ENCODE measurements at regions not wholly inside any gene's neighbourhood (a gene's known extent, or its start where the extent isn't known, plus 50 kb on each side); places are given as distances from the start of the nearest gene placed in this dataset.
"Not testable (repeated sequence)": the region's sequence is repeated elsewhere in the genome, so short reads cannot be mapped to it uniquely, and the experiment has no call there.

GRCh38 chr12:90499795-90500194 lies 455.2 kb downstream of the CCER1 start:
- no peak for DNase-seq

- no peak for DNase-seq
Observed at GRCh38 chr12:90497923-90498545, 456.9 kb downstream of the CCER1 start.

GRCh38 chr12:90490355-90490754 lies 464.6 kb downstream of the CCER1 start:
- DNase-seq: no peak

- DNase-seq: no peak
Observed at GRCh38 chr12:90489141-90489540, 465.8 kb downstream of the CCER1 start.

DNA sequence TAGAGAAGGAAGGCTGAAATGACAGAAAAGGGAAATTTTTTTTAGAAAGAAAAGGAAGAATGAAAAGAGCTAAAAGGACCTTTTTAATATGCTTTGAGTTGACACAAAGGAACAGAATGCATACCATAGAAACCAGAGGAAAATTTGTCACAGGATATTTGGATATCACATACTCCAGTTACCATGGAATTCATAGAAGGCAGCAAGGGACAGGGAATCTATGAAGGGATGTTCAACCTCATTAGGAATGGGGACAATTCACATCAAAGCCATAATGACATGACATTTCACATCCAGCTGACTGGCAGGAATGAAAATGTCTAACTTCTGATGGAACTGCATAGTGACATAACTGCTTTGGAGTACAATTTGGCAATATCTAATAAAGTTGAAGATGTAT lies 469.4 kb downstream of the CCER1 start:
- DNase-seq: no peak

DNA sequence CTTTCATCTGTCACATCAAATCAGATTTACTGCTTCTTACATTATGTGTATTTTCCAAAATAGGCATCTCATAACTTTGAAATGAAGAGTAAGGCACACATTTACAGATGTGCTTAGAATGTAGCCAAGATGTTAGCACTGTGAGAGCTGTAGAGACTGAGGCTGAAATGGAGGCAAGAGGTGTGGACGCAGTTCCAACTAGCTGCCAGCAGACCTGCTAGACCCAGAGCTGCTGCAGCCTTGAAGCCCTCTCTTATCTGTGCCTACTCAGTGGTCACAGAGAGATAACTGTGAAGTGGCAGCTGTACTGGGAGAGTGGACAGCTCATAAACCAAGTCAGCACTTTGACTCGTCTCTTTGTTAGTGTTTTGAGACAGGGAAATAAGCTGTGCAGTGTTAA lies 470.9 kb downstream of the CCER1 start:
- no peak for DNase-seq

DNA sequence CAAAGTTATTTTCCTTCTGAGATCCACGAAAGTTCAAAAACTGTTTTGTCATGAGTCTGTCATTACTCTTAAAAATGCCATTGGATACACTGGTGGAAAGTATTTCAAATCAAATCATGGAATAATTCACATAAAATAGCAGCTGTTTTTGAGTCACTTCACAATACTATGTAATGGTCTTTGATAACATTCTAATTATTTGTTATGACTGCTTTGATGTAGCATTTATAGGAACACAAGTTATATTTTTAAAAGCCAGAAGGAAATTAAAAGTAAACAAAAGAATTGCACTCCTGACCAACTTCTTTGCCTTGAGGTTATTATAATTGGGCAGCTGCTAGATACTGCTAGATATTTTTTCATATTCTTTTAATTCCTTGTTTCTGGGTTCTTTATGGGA lies 473.2 kb downstream of the CCER1 start:
- no peak for DNase-seq

GRCh38 chr12:90479237-90479636 lies 475.7 kb downstream of the CCER1 start:
- DNase-seq: no peak

GRCh38 chr12:90473831-90474230 lies 481.1 kb downstream of the CCER1 start:
- no peak for DNase-seq

DNA sequence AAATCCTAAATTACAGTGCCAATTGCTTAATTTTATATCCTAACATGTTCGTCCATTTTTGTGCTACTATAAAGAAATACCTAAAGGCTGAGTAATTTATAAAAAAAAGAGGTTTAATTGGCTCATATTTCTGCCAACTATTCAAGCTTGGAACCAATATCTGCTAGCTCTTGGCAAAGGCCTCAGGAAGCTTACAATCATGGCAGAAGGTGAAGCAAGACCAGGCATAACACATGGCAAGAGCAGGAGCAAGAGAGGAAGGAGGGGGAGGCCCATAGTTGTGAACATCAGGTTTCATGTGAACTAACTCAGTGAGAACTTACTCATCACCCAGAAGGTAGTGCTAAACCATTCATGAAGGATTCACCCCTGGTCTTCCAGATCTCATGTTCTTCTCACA lies 494.3 kb downstream of the CCER1 start:
- no peak for DNase-seq

DNA sequence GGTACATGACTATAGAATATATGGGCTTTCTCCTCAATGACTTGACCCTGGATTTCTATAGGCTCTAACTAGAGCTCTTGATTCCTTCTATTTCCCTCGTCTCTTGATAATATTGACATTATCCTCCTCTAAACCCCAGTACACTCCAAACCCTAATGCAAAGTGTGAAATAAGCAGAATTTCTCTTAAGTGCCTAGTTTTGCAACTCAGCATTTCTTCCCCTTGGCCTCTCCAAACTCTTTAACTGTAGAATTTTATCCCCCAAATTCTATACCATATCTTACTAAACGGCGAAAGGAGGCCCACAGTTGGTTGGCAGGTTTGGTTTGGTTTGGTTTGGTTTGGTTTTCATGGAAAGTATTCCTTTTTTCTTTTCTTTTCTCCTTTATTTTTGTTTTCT lies 498.7 kb downstream of the CCER1 start:
- DNase-seq: no peak

DNA sequence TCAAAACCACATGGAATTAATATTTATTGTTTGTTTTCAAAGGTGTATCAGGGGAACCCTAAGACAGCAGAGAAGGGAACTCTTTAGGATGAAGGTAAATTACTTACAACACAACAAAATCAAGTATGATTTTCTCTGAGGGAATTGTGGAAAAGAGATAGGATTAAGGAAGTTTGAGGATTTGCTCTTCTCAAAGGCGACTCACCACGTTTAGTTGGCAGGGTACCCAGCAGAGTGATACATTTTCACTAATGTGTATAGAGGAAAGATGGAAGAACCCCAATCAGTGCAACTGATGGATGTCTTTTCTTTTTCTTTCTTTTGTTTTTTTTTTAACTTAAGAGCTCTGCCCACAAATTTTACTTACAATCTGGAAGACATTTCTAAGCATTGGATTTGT lies 499.2 kb downstream of the CCER1 start:
- no peak for DNase-seq

GRCh38 chr12:90449611-90450010 lies 505.4 kb downstream of the CCER1 start:
- no peak for DNase-seq

DNA sequence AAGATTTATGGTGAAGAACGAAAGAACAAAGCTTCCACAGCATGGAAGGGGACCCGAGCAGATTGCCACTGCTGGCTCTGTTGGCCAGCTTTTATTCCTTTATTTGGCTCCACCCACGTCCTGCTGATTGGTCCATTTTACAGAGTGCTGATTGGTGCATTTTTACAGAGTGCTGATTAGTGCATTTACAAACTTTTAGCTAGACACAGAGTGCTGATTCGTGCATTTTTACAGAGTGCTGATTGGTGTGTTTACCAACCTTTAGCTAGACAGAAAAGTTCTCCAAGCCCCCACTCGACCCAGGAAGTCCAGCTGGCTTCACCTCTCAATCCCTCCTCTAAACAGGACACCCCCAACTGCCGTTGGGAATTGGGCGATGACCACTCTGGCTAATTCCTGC lies 511.5 kb downstream of the CCER1 start:
- not testable (repeated sequence) for DNase-seq

DNA sequence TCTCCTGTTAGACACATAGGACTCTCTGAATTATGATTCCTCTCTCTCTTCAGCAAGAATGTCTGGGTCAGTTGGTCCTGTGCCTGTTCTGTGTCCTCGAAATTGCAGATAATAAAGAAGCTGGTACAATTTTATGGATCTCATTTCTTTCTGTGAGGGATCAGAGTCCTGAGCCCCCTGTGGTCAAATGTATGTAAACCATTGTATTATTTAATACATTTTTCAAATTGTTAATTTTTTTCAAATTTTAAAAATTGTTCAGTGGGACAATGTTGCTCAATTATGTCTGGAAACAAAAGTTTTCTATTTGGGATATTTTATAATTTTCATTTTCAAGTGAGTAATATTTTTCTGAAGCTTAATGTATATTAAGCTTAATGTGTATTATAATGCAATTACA lies 513.5 kb downstream of the CCER1 start:
- DNase-seq: no peak

DNA sequence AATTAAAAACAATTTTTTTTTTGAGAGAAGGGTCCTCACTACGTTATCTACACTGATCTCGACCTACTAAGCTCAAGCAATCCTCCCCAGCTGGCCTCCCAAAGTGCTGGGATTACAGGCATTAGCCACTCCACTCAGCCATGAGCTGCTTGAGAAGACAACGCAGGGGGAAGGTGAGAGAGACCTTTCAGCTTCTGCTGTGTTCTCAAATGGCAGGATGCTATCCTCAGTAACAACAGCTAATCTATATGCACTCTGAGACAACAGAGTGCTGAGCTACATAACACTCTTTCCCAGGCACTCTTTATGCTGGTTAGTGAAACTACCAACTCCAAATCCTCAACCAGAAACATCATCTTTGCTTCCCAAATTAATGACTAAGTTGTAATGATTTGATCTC lies 526.1 kb downstream of the CCER1 start:
- no peak for DNase-seq

- DNase-seq: no peak
Observed at GRCh38 chr12:90428465-90428864, 526.5 kb downstream of the CCER1 start.

DNA sequence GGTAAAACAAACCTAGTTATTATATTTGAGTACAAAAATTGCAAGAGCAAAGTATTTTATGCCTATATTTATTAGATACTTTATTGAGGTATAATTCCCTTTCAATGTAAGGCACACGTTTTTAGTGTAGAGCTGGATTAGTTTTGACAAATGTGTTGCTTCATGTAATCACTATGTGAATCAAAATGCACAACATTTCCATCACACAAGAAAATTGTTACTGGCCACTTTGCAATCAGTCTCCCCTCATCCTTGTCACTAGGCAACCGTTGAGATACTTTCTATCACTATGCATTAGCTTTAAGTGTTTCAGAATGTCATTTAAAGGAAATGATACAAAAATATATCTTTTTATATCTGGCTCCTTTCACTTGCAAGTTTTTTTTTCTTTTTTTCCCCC lies 531.0 kb downstream of the CCER1 start:
- DNase-seq: no peak

DNA sequence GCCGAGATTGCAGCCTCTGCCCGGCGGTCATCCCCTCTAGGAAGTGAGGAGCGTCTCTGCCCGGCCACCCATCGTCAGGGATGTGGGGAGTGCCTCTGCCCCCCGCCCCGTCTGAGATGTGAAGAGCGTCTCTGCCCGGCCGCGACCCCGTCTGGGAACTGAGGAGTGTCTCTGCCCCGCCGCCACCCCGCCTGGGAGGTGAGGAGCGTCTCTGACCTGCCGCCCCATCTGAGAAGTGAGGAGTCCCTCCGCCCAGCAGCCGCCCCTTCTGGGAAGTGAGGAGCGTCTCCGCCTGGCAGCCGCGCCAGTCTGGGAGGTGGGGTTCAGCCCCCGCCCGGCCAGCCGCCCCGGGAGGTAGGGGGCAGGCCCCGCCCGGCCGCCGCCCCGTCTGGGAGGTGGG lies 544.0 kb downstream of the CCER1 start:
- no peak for DNase-seq

- DNase-seq: no peak
Observed at GRCh38 chr12:90407841-90408240, 547.1 kb downstream of the CCER1 start.

DNA sequence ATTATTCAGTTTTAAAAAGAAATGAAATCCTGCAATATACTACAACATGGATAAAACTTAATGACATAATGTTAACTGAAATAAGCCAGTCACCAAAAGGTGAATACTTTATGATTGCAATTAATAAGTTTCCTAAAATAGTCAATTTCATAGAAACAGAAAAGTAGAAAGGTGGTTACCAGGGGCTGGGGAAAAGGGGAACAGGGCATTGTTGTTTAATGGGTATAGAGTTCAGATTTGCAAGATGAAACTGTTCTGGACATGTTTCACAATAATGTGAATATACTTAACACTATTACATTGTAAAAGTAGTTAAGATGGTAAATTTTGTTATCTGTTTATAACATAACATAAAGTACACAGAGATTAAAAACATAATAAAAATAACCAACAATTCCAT lies 550.9 kb downstream of the CCER1 start:
- DNase-seq: no peak

DNA sequence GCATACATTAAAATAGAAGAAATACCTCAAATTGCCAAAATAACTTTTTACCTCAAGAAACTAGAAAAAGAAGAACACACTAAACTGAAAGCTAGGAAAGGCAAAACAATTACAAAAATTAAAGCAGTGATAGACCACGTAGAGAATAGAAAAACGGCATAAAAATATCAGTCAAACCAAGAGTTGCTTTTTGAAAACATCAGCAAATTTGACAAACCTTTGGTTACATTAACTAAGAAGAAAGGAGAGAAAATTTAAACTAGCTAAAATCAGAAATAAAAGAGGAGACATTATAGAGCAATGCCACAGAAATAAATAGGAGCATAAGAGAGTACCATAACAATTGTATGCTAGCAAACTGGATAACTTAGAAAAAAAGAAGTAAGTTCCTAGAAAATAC lies 553.8 kb downstream of the CCER1 start:
- no peak for DNase-seq

GRCh38 chr12:90399357-90399756 lies 555.6 kb downstream of the CCER1 start:
- DNase-seq: no peak

GRCh38 chr12:90398285-90398836 lies 556.6 kb downstream of the CCER1 start:
- DNase-seq: no peak

GRCh38 chr12:90396556-90396955 lies 558.4 kb downstream of the CCER1 start:
- no peak for DNase-seq
